NCI-H2227 (cell line): ENCODE measurements at regions not wholly inside any gene's neighbourhood (a gene's known extent, or its start where the extent isn't known, plus 50 kb on each side); places are given as distances from the start of the nearest gene placed in this dataset.

Experiments
- DNase-seq: peaks from one replicate; lab custom pipeline; 2025; ENCODE audit not compliant: unreplicated experiment; lab: John Stamatoyannopoulos, UW

DNA sequence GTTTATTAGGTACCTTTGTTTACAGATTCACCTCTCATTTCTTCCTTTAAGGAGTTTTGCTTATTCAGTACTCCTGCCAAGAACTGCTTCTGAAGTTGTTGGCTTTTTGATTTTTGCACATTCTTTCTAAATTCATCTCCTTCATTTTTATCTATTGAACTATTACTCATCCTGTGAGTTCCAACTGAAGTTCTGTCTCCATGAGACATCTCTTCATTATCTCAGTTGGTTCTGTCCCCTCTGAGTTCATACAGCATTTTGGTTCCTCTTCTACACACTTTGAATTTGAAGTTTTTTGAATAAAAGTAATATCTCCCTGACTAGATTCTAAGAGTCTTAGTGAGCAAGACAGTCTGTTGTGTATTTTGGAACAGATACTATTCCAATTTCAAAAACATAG, 299.7 kb downstream of the OTOL1 start:
- DNase-seq, result no peak

DNA sequence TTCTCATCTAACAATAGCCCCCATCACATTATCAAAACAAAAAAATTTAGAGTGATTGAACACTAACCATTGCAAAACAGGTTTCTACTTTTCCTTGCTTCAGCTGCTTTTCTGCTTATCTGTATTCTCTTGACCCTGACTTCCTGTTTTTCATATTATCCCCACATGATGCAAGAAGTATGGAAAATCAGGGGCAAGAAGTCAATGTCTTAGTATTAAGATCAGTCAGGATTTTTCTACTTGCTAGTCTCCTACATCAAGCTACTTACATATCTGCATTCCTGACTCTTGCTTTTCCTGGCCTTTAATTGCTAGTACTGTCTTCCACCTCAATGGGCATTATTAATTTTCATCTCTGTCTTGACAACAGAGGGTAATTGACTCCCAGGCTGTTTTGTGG, 300.2 kb downstream of the OTOL1 start:
- no peak for DNase-seq

DNA sequence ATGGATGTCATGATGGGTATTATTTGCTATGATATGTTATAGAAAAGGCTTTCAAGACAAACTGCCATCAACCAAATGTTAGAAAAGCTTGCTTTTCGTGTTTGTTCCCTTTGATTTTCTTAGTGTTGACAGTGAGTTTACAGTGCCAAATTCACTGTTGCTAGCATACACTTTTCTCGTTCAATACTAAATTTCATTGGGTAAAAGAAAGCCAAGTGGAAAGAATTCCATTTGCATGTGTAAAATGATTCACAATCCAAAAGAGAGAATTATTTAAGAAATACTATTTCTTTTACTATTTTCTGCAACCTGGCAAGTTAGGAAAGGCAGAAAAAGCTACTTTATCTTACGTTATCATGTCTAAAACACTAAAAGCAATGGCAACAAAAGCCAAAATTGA, 301.4 kb downstream of the OTOL1 start:
- DNase-seq, result no peak

DNA sequence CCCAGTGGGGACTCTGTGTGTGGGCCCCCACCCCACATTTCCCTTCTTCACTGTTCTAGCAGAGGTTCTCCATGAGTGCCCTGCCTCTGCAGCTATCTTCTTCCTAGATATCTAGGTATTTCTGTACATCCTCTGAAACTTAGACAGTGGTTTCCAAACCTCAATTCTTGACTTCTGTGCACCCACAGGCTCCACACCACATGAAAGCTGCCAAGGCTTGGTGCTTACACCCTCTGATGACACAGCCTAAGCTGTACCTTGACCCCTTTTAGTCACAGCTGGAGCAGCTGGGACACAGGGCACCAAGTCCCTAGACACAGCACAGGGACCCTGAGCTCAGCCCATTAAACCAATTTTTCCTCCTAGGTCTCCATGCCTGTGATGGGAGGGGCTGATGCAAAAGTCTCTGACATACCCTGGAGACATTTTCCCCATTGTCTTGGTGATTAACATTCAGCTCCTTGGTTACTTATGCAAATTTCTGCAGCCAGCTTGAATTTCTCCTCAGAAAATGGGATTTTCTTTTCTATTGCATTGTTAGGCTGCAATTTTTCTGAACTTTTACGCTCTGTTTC, 304.5 kb downstream of the OTOL1 start:
- DNase-seq, result no peak

DNA sequence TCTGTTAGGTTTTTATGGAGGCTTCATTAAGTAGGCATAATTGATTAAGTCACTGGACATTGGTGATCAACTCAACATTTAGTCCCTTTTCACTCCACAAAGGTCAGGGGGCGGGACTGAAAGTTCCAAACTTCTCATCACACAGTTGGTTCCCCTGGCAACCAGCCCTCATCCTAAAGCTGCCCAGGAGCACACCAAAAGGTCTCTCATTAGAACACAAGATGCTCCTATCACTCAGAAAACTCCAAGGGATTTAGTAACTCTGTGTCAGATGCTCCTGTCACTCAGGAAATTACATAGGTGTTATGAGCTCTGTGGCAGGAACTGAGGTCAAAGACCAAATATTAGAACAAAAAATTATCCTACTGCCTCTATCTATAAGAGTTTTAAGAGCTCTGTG, 321.5 kb downstream of the OTOL1 start:
- no peak for DNase-seq

DNA sequence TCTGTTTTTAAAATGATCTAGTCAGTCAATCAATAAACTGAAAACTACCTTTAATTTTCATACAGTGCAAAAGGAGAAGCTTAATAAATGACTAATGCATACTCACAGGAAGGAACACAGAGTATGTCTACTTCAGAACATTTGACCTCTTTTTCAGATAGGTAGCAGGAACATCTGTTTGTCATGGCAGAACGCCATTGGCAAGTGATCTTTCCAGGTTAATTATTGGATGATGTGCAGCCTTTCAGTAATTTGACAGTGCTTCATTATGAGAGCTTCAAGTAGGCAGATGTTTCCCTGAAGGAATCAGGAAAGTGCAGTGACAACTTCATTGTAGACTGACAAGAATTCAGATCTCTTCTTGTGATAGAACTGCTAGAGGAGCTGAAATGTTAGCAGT, 325.0 kb downstream of the OTOL1 start:
- no peak for DNase-seq

DNA sequence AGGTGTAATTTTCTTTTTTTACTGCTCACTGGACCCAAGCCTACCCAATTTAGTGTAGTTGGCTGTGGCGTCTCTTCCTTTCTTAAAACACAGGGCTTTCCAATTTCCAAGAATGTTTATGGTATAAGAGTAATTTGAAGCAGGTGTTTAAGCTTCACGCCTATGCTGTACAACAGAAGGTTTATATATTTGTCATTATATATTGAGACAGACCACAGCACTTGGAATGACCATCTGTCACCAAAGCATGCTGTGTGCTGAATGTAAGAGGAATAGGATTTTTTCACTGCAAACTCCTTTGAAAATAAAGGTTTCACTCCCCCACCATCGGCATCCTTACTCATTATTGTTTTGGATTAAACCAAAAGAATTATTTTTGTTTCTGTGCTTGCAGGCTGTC, 325.7 kb downstream of the OTOL1 start:
- DNase-seq, result no peak

DNA sequence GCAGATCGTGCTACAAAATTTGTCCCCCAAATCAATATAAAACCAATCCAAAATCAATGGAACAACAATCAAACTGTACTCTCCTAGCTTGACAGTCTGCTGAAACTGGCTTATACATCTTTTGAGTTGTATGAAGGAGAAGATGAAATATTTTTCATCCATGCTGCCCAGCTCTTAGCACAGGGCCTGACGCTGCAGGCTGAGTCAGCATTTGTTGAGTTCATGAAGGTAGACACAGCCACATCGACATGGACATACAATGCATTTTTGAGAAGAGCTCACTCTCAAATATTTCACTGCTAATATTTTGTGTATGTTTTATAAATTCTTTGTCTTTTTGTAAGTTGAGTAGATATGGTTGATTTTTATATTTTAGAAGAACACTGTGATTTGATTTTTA, 327.3 kb downstream of the OTOL1 start:
- no peak for DNase-seq

DNA sequence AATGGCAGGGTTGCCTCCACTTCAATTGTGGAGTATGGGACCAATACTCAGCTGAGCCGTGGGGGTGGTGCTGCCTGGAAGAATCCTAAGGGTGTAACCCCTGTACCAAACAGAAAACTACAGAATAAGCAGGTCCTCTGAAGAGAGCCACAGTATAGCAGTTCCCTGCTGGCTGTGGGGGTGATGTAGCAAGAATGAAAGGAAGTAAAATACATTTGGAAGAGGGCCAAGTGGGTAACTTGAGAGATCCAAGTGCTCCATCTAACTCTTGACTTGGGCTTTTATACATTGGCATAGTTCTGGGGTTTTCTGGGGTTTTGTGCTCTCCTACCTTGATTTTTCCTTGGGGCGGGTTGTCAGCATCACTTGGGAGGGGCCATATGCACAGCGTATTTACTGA, 341.4 kb downstream of the OTOL1 start:
- DNase-seq, result no peak

DNA sequence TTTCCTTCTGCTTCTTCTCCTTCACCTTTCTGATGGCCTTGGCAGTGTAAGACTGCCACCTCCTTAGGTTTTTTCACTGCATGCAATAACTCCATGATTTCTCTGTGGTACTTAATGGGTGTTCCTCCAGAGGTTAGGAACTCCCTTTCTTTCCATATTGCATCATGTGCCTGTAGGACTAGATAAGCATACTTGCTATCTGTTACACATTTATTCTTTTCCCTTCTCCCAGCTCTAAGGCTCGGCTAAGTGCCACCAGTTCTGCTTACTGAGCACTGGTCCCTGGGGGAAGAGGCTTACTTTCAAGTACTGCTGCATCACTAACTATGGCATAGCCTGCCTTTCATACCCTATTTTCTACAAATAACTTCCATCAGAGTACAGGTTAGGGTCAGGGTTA, 351.8 kb downstream of the OTOL1 start:
- no peak for DNase-seq

DNA sequence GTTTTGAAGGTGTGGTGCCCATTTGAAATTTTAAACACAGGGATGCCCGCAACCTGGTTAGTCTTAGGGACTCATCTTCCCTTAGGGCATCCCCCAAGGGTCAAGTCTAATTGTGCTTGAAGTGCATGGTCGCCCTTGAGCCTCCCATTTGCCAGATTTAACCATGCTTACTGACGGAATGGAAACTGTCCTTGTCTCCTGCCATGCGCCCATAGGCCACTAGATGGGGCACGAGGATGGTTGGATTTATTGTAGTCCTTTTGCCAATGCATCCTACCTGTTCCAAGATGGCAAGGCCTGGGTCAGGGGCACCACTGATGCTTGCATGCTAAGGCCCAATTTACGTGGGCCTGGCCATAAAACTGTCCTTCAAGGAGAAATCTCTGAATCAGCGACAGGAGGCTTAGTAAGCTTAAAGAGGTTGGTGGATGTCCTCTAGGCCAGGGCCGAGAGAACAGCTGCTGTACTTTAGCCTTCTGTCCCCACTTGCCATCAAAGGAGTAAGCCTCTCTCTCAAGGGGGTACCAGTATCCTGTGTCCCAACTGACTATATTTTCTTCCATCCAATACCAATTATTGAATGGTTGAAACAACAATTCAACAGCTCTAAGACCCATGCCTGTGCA, 355.4 kb downstream of the OTOL1 start:
- DNase-seq, result no peak

DNA sequence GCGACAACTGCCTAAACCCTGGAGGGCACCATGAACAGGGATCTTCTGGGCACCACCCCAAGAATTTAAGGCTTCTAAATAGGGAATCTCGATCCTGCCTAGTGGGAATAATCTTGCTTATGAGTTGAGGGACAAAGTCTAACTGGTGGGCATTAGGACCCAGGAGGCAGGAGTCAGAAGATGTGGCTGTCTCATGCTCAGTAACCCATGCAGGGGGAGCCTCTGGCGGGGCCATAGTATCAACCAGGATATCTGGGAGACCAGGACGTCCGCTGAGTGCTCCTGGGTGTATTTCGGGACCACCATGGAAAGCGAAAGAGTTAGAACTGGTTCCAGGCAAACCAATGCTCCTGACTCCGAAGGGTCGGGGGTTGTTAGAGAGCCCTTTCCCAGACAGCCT, 356.1 kb downstream of the OTOL1 start:
- no peak for DNase-seq

DNA sequence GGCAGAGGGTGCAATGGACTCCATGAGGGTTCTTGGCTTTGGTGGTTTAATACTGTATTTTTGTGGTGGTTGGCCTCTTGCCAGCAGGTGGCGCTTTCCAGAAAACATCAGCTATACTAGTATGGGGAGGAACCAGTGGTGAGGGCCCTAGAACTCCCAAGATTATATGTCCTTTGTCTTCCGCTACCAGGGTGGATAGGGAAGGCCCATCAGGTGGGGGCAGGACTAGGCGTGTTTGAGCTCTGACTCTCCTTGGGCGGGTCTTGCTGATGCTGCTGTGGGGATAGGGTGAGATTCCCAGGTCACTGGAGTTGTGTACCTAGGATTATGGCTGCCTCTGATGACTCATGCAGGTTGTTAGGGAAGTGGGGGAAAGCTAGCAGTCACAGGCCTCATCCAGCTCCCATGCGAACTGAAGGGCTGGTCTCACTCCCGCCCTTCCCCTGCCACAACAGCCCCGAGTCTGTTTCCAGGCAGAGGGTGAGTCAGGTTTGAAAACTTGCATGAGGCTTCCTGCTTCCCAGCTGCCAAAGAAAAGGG, 357.7 kb downstream of the OTOL1 start:
- DNase-seq, result no peak

DNA sequence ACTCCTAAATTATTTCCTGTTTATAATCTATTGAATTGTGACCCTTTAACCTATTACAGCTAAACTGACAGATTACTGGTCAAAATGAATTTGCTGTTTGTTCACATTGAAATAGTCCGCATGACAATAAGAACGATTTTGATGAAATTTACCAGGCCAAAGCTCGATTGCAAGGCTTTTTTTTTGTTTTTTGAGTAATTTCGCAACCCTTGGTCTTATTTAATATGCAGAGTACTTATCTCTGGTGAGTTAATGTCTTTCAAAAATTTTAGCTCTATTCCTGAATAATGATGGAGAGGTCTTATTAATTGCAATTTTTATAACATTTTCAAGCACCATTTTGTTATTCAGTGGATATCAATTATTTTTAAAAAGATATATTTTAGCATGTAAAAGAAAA, 362.4 kb downstream of the OTOL1 start:
- DNase-seq, result no peak

DNA sequence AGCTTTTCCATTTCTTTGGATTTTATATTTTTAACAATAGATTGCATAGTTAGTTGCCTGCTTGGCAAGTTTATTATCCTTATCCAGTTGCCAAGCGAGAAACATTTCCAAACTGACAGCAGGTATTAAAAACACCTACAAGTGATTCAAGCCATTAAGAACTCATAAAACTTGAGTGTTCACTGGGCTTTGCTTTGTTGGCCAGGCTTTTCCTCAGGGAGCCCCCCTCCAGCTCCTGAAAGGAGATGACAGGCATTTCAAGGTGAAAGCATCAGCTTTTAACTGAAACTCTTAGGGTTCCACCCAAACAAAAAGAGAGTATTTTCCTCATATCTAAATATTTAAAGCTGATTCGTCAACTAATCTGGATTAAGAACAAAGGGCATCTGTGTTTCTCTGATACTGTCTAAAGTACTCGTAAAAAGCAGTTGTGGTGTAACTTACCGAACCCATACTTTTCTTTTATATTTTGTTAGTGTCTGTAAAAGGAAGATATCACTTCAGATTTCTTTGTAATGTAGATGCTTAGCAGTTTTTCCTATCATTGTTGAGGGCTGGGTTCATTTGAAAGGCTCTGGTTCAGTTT, 363.4 kb downstream of the OTOL1 start:
- no peak for DNase-seq

DNA sequence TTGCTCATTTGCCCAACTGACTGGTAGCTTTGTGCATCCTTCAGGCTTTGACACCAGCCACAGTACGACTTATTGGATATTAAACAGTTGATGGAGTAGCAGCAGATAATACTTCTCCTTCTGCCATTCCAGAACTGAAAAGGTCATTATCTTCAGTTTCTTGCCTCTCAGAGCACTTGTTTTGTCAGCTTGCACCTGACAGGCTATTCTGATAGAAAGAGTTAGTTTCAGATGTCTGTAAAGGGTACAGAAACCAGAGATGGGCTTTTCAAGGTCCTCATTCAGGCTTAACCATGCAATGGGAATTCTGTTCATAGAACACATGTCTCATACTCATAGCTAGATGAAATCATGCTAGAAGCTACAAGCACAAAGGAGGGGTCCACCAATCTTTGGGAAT, 367.2 kb downstream of the OTOL1 start:
- DNase-seq, result no peak

DNA sequence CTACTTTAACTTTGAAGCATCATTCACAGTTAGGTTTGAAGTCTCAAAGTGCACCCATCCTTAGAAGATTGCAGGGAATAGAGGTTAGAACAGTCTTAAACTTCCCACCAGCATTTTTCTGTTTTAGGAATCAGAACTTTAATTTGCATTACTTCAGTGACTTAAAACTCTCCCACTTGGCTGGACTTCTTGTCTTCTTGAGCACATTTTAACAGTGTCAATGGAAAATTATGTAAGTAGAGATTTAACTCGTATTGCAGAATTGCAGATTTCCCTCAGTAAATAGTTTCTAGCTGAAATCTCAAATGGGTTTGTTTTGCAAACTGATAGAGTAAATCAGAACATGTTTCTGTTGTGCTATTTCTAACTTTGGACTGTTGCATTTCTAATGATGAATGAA, 369.6 kb downstream of the OTOL1 start:
- DNase-seq, result no peak

DNA sequence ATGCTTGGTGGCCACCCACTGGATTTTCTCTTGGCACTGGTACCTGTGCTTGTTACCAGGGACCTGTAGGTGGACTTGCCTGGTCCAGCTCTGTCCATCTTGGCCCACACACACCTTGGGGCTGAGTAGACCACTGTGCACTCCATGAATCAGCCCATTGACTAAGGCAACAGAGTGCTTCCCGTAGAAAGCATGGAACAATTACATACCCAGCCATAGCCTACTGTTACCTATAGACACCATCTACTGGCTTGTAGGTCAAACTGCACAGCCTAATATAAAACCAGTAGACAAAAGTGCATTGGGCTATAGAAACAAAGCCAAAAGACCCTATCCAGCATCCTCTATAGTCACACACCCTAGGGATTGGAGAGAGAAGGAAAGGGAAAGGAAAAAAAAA, 378.9 kb downstream of the OTOL1 start:
- DNase-seq, result no peak

DNA sequence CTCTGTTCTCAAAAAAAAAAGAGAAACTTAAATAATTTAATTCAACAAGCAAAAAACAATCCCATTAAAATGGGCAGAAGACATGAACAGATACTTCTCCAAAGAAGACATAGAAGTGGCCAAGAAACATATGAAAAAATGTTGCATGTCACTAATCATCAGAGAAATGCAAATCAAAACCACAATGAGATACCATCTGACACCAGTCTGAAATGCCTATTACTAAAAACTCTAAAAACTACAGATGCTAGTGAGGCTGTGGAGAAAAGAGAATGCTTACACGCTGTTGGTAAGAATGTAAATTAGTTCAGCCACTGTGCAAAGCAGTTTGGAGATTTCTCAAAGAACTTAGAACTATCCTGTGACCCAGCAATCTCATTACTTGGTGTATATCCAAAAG, 382.9 kb downstream of the OTOL1 start:
- DNase-seq, result no peak

DNA sequence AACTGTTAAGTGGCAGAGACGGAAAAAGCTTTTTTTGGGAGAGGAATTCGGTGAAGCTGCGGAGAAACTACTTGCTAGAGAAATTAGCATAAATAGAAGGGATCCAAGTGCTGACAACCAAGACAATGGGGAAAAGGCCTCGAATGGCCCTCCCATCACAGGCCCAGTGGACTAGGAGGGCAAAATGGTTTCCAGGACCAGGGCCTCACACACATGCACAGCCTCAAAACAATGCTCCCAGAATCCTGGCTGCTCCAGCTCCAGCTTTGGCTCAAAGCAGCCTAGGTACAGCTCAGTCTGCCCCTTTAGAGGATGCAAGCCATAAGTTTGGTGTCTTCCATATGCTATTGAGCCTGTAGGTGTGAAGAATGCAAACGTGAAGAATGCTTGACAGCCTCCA, 388.2 kb downstream of the OTOL1 start:
- no peak for DNase-seq

DNA sequence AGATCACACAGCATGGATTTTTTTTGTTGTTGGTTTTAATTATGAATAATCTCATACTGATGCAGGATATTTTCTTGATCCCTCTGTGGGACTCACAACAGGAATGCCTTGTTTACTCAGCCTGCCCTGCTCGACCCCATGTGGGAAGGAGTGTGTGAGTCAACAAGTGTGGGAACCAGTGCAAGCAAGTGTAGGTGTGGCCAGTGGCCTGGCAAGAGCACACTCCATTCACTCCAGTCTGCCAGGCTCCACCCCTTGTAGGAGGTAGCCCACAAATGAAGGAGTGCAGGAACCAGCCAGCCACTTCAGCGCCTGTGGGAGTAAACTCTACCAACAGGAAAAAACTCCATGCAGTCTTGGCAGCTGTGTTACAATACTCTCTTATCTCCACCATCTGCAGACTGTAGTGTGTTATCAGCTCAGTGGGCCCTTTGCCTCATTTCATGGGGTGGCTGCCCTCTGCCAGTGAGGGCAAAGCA, 393.6 kb downstream of the OTOL1 start:
- no peak for DNase-seq

DNA sequence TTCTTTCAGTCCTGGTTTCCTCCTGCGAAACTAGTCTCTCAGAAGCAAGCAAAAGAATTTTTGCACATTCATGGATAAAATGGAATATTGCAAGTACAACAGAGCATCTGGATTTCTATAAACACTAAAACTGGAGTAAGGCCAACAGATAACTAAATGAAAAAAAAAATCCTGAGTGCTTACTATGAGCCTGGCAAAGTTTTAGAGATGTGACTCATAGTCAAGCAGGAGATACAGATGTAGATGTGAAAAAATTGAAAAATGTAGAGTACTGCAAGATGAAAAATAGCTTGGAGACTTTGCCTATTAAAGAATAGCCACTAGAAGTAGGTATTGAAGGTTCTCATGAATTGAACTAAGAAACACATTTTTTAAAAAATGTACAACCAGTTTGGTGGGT, 397.4 kb downstream of the OTOL1 start:
- no peak for DNase-seq

DNA sequence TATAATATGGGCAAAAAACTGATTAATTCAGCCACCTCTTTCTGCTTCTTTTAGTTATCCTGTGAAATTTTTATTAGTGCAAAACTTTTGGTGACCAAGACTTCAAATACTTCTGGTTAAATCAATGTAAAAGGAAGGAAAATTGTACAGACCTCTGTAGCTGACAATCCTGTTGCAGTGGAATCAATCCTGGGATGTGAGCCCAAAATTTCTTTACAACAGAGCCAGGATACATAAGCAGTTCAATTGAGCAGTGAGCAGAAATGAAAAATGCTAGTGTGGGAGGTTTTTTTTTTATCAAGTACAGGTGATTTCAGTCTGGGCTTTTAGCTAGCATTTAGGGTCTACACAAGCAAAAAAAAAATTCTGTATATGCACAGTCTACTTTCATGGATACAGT, 398.0 kb downstream of the OTOL1 start:
- DNase-seq, result no peak
